ENCODE measurements at regions not wholly inside any gene's neighbourhood (a gene's known extent, or its start where the extent isn't known, plus 50 kb on each side); places are given as distances from the start of the nearest gene placed in this dataset.

DNA sequence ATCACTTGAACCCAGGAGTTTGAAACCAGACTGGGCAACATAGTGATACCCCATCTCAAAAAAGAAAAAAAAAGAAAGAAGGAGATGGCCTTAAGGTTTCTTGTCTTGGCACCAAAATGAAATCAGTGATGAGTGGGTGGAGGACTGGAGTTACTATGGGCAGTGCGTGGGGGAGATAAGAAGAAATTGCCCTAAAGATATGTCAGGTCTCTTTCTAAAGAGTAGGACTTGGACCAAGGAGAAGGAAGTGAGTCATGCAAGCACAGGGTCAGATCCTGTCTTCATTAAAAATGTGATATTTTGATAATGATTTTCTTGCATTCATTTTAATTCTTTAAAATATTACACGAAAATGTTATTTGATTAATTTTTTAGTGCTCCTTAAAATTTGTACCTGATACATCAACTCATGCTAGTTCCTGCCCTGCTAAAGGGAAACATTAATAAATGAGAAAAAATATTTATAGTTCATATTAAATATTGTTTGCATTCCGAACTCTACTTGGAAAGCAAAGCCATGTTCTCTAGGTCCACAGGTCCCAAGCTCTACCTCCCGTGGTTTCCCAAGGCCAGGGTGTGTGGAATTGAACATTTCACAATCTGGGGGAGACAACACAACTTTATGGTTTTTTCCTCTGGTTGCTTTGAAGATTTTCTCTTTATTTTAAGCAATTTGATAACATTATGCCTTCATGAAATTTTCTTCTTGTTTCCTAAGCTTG is 62.6 kb upstream of the CTLA4 start:
- Histone ChIP-seq H3K23me2 (ENCODE audit: low read depth, low read length) (peaks cover 2% of the 10 kb centered on the region; the same call in 1 of the 2 replicates), H4K20me1 (replicated peaks in 1 of 2; ENCODE audit: control insufficient read depth in 1 of 2, insufficient read depth in 2 of 2, low read length in 2 of 2) (no peaks in the 10 kb centered on the region), H3K9me3 (ENCODE audit: insufficient read depth in 2 of 2, low read depth in 1 of 2, low read length in 1 of 2) (no peaks in the 10 kb centered on the region), H2AFZ (ENCODE audit: low read length) (no peak overlapping the region), H4K8ac (ENCODE audit: extremely low read depth, insufficient read depth, low read length) (no peak overlapping the region), H3K14ac (ENCODE audit: insufficient read length) (no peak overlapping the region), H3K4me3 (ENCODE audit: extremely low read depth in 1 of 4, insufficient read depth in 2 of 4, low read depth in 3 of 4, low read length in 4 of 4) (no peak overlapping the region), H2BK5ac (ENCODE audit: low read depth, low read length) (no peak overlapping the region), H2BK120ac (replicated peaks; ENCODE audit: low read depth, low read length) (no peak overlapping the region), H3K18ac (ENCODE audit: extremely low read depth, low read length) (no peak overlapping the region), H3K36me3 (ENCODE audit: control insufficient read depth in 2 of 4, insufficient read depth in 4 of 4, low read length in 3 of 4) (no peaks in the 10 kb centered on the region), H3K79me1 (ENCODE audit: low read depth, low read length) (no peaks in the 10 kb centered on the region), H3K4me1 (replicated peaks in 1 of 4; ENCODE audit: control insufficient read depth in 3 of 4, insufficient read depth in 4 of 4, low read length in 3 of 4) (peaks cover 0 to 4% (median 0%) of the 10 kb centered on the region in 4 experiments; a peak in 2 of 7 replicates), H3K23ac (ENCODE audit: insufficient read length) (no peak overlapping the region), H2BK15ac (ENCODE audit: low read length) (no peak overlapping the region), H3K79me2 (ENCODE audit: control insufficient read depth in 1 of 2, insufficient read depth in 2 of 2, low read length in 2 of 2) (no peaks in the 10 kb centered on the region), H4K5ac (ENCODE audit: insufficient read length, low read depth, low read length) (no peak overlapping the region), H3K56ac (replicated peaks; ENCODE audit: insufficient read length, low read depth, low read length) (no peak overlapping the region), H2BK12ac (ENCODE audit: low read depth, low read length) (no peak overlapping the region), H3K4me2 (ENCODE audit: insufficient read depth in 1 of 2, low read depth in 2 of 2, low read length in 2 of 2) (no peak overlapping the region), H3K27me3 (replicated peaks in 1 of 4; ENCODE audit: control insufficient read depth in 3 of 4, extremely low read depth in 1 of 4, insufficient read depth in 3 of 4, low read length in 3 of 4) (no peaks in the 10 kb centered on the region), H2AK5ac (ENCODE audit: low read depth, low read length) (no peak overlapping the region), H4K91ac (replicated peaks; ENCODE audit: insufficient read length, low read length) (no peak overlapping the region), H3K27ac (ENCODE audit: low read depth, low read length) (no peak overlapping the region), H3K4ac (replicated peaks; ENCODE audit: insufficient read length, low read depth, low read length) (no peak overlapping the region), H3K9ac (replicated peaks in 1 of 4; ENCODE audit: extremely low read depth in 1 of 4, low read depth in 3 of 4, low read length in 3 of 4) (no peak overlapping the region), H2BK20ac (ENCODE audit: low read length) (no peak overlapping the region)
- DNase-seq (ENCODE audit: low read depth in 1 of 2, low spot score in 2 of 2): no peak
- POLR2A ChIA-PET (ENCODE audit: partially characterized antibody): no interaction called here
- TF ChIP-seq SRF (IDR thresholded peaks at IDR 0.05; ENCODE audit: low read depth, low read length): no peak
- TF ChIP-seq RBBP5 (IDR thresholded peaks at IDR 0.05; ENCODE audit: borderline replicate concordance, low read depth, low read length): no peak
- TF ChIP-seq BCL11A (IDR thresholded peaks at IDR 0.05; ENCODE audit: low read depth in 2 of 2, low read length in 2 of 2): no peak
- no peak for TF ChIP-seq POLR2AphosphoS5 (IDR thresholded peaks at IDR 0.05; ENCODE audit: low read depth, low read length)
- FAIRE-seq: no peak
- 88% methylated on average over 4 of the region's 4 CpGs; no CpG with 5 or more reads in 1 of the 2 experiments for WGBS, 2 experiments (ENCODE audit: extremely low coverage in 1 of 2, insufficient coverage in 1 of 2, insufficient read length in 1 of 2, insufficient replicate concordance in 2 of 2, low coverage in 1 of 2, low lambda C conversion rate in 2 of 2, missing lambda C conversion rate in 1 of 2)
- CTCF ChIA-PET (ENCODE audit: partially characterized antibody): interaction anchor here (1.4 to 1.7 kb wide), 3 partner anchors 10 to 23 kb away, joined by 3 to 12 read pairs (median 9); no protein-coding TSS in a partner anchor

All from H1 (cell line).